GM19238 (cell line): ENCODE measurements at regions not wholly inside any gene's neighbourhood (a gene's known extent, or its start where the extent isn't known, plus 50 kb on each side); places are given as distances from the start of the nearest gene placed in this dataset.
A peak's percentile ranks its signal among the peaks of the same experiment; 100 is the strongest.
"Not testable (repeated sequence)": the region's sequence is repeated elsewhere in the genome, so short reads cannot be mapped to it uniquely, and the experiment has no call there.

Experiments
- DNase-seq: peaks from one replicate; pipeline ENCODE4 v3.0.0; 2011; ENCODE audit warnings: low spot score; ENCODE audit not compliant: insufficient read length

GRCh38 chr16:29578898-29579297, 72.7 kb upstream of the NPIPB12 start:
- DNase-seq, result not testable (repeated sequence)

- not testable (repeated sequence) for DNase-seq
Measured at GRCh38 chr16:29581764-29582163, 75.6 kb upstream of the NPIPB12 start.

GRCh38 chr16:29591919-29592318, 71.1 kb upstream of the SPN start:
- DNase-seq, result not testable (repeated sequence)

GRCh38 chr16:29594269-29594925, 68.7 kb upstream of the SPN start:
- not testable (repeated sequence) for DNase-seq

- DNase-seq, result peak; percentile 37
Measured at GRCh38 chr16:29594926-29595838, 67.9 kb upstream of the SPN start.

GRCh38 chr16:29597030-29597429, 66.0 kb upstream of the SPN start:
- DNase-seq, result not testable (repeated sequence)

GRCh38 chr16:29600111-29601000, 62.7 kb upstream of the SPN start:
- peak; percentile 30 for DNase-seq

GRCh38 chr16:29602247-29602625, 60.8 kb upstream of the SPN start:
- DNase-seq, result not testable (repeated sequence)

GRCh38 chr16:29602683-29603088, 60.4 kb upstream of the SPN start:
- DNase-seq, result not testable (repeated sequence)

- not testable (repeated sequence) for DNase-seq
Measured at GRCh38 chr16:29604631-29605549, 58.2 kb upstream of the SPN start.

GRCh38 chr16:29605593-29606205, 57.3 kb upstream of the SPN start:
- not testable (repeated sequence) for DNase-seq

- DNase-seq, result not testable (repeated sequence)
Measured at GRCh38 chr16:29606669-29607427, 56.2 kb upstream of the SPN start.

- not testable (repeated sequence) for DNase-seq
Measured at GRCh38 chr16:29607428-29607823, 55.6 kb upstream of the SPN start.

GRCh38 chr16:29612381-29613306, 50.4 kb upstream of the SPN start:
- not testable (repeated sequence) for DNase-seq
